ENCODE measurements at regions not wholly inside any gene's neighbourhood (a gene's known extent, or its start where the extent isn't known, plus 50 kb on each side); places are given as distances from the start of the nearest gene placed in this dataset.

DNA sequence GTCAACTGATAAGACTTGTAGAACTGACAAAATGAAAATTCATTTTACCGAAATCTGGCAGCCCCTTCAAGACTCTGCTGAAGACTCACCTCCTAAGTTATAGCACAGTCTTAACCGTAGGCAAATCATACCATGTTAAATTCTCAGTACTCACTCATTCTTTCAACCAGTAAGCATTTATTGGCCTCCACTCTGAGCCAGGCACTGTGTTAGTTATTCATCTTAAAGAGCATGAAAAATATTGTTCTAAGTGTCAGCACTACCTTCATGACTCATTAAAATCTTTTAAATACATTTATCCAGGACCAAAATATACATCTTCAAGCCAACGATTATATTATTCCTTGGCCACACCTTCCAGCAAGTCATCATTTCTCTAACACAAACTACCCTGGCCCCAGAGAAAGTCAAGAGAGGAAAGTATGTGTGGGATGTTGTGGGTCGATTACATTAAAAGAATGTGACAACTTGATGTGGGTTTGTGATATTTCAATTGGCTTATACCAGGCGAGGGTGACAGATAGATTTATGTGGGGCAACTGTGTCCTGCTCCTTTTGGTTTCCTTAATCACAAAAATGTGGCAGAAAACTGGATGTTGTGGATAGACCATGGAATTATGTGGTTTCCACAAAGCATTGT is 55.0 kb downstream of the TMEM30B start:
- no peak for DNase-seq

GRCh38 chr14:61225344-61225743 is 55.8 kb downstream of the TMEM30B start:
- DNase-seq: no peak

- no peak for DNase-seq
Observed at GRCh38 chr14:61223552-61223951, 57.6 kb downstream of the TMEM30B start.

- DNase-seq: no peak
Observed at GRCh38 chr14:61222388-61222787, 58.8 kb downstream of the TMEM30B start.

GRCh38 chr14:61221906-61222305 is 59.2 kb downstream of the TMEM30B start:
- DNase-seq: no peak

- DNase-seq: no peak
Observed at GRCh38 chr14:61219673-61220072, 61.5 kb downstream of the TMEM30B start.

DNA sequence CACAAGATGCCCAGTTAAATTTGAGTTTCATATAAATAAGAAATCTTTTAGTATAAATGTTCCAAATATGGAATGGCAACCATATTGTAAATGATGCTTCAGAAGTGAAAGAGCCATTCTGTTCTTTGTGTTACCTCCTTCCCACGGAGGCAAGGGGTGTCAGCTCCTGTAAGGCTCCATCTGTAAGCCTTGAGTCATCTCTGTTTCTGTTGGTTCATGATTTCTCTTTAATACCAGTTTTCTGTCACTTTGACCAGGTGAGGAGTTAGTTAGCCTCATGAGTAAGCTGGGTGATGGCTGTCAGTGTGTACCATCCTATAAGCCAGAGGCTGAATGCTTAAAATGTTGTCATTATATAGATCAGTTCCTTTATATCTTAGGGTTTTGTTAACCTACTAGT is 61.9 kb downstream of the TMEM30B start:
- no peak for DNase-seq

- DNase-seq: no peak
Observed at GRCh38 chr14:61218767-61219166, 62.4 kb downstream of the TMEM30B start.

DNA sequence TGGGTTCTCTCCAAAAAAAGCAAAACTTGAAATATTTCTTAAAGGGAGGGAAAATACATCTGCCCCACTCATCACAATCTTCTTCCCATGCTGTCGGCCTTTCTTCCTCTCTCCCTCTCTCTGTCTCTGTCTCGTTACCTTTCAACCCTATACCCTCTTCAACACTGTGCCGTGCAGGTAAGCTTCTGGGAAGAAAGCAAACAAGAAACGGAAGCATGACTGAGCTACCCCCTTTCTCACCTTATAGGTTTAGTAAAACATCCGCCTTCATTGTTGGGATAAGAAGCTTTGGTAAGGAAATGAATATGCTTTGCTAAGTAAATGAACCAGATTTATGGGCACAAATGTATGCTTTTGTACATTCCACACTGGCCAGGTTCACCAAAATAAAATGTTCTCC is 63.0 kb downstream of the TMEM30B start:
- DNase-seq: no peak

DNA sequence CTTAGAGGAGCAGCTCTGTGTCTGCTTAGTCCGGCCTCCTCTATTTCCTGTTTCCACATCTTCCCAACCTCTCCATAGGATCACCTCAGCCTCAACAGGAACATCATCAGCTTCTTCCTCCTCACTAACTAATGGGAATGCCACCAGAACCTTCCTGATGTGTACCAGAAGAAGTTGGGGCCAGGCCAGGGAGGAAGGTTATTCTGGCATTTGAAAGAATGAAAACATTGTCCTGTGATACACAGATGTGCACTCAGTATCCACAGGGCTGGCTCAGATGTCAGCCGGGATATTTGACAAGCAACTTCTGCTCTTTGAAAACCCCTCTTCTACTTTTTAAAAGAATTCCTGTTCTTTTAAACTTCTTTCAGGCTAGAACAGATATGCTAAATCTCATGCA is 63.6 kb downstream of the TMEM30B start:
- DNase-seq: no peak

DNA sequence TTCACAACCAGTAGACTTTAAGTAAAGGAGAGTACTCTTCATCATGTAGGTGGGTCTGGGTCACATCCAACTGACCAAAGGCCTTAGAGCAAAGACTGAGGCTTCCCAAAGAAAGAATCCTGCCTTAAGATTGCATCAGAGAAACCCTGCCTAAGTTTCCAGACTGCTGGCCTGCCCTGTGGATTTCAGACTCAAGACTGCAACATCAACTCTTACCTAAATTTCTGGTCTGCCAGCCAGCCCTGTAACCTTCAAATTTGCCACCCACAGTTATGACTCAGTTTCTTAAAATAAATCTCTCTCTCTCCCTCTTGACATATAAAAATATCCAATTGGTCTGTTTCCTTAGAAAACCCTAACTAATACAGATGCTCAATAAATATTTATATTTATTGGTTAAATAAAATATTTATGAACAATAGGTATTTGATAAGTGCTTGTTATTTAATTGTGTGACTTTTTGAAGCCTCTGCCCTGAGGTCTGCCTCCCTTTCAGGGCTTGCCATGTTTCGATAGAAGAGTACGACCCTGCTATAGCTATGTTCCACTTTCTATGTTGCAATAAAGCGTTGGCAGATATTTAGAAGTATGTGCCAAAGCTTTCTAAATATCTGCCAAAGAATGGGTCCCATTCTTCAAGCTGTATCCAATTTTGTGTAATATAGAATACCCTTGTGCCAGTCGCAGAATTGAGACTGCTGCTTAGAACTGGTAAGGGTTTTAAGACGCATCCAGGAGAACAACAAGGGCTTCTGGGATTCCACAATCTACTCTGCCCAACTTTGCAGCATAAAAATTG is 65.7 kb downstream of the TMEM30B start:
- no peak for DNase-seq

GRCh38 chr14:61213920-61214319 is 67.2 kb downstream of the TMEM30B start:
- no peak for DNase-seq

DNA sequence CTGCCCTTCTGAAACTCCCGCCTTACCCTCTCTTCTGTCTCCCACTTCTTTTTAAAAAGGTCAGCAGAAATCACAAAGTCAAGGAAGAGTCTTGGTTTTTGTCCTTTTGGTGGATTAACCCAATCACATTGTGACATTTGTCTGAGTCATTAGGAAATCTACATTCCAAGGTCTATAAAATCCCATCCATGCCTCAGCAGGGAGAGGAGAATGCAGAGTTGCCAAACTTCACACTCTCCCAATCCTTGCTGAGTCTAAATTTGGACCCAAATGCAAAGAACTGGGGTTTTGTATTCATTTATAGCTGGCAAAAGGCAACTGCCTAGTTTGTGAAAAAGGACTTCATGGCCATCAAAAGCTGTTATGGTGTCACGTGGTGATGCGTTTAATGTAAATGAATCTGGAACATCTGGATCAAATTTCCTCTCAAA is 67.9 kb downstream of the TMEM30B start:
- no peak for DNase-seq

- DNase-seq: no peak
Observed at GRCh38 chr14:61212546-61212945, 68.6 kb downstream of the TMEM30B start.

GRCh38 chr14:61211476-61212255 is 69.5 kb downstream of the TMEM30B start:
- DNase-seq: peak; percentile 92

GRCh38 chr14:61203081-61203753 is 77.9 kb downstream of the TMEM30B start:
- peak; percentile 19 for DNase-seq

GRCh38 chr14:61202124-61202523 is 79.0 kb downstream of the TMEM30B start:
- DNase-seq: no peak

DNA sequence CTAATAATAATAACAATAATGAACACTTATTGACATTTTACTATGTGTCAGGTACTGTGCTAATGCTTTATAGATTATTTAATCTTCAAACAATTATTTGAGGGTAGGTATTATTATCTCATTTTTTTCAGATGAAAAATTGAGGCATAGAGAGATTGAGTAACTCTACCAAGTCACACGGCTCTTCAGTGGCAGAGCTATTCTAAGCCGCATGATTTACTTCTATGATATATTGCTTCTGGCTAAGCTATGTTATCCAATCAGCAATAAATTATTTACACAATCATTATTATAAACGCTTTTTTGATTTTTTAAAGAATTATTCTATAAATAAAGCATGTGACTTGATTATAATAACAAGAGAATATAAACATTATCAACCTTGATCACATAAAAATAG is 80.0 kb downstream of the TMEM30B start:
- no peak for DNase-seq

GRCh38 chr14:61197416-61197815 is 83.7 kb downstream of the TMEM30B start:
- DNase-seq: no peak

DNA sequence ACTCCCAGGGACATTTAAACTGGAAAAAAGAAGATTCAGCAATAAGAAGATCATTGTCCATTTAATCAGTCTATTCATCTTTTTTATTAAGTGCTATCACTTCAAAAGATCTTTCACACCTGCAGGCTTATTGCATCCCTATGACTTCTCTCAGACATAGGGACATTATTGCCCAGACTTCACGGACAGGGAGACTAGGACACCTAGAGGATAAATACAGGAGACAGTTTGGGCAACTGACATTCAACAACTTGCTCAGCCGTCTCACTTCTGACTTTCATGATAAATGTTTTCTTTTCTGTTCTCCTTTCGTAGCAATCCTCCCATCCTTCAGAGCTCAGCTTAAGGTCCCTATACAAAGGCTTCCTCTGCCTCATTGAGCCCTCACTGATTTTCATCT is 84.3 kb downstream of the TMEM30B start:
- DNase-seq: no peak

DNA sequence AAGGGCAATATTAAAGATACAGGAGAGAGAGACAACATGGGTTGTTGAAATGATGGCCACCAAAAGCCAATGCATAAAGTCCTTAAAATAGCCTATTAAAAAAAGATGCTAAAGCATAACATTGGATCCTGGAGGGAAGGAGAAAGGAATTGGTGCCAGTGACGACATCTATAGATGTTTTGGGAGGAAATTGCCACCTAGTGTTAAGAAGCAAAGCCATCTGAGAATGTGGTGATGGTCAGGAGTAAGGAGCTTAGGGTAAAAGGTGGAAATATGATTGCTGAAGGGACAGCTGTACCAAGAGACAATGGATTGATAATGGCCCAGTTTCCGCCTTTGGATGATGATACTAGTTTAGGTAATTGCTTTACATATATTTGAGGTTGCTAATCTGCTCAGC is 85.1 kb downstream of the TMEM30B start:
- no peak for DNase-seq

- DNase-seq: no peak
Observed at GRCh38 chr14:61193476-61193875, 87.7 kb downstream of the TMEM30B start.

GRCh38 chr14:61192989-61193388 is 88.1 kb downstream of the TMEM30B start:
- no peak for DNase-seq

Data from SHP77 treated with DMSO at 0.1 percent for 48 hours (cell line).